ENCODE measurements at regions not wholly inside any gene's neighbourhood (a gene's known extent, or its start where the extent isn't known, plus 50 kb on each side); places are given as distances from the start of the nearest gene placed in this dataset.

DNA sequence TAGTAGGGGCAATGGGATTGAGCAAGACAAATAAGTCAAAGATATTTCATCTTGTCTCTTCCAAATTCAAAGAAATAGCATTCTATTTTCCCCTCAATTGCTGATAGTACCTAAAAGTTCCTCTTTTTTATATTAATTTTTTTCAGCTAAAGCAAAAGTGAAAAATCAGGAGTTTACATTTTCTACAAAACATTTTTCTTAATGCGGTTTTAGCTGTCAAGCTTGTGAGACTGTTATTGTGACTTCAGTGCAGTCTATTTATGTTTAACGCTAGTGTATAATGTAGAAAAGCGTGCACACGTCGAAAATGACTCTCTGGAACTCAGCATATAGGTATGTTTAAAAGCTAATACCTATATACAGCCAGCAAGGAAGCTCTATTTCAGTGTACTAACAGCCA is 119.8 kb downstream of the BTBD3 start:
- H3K27ac ChIP-seq (replicated peaks): no peak overlapping the region
- TF ChIP-seq, protein P1, sequence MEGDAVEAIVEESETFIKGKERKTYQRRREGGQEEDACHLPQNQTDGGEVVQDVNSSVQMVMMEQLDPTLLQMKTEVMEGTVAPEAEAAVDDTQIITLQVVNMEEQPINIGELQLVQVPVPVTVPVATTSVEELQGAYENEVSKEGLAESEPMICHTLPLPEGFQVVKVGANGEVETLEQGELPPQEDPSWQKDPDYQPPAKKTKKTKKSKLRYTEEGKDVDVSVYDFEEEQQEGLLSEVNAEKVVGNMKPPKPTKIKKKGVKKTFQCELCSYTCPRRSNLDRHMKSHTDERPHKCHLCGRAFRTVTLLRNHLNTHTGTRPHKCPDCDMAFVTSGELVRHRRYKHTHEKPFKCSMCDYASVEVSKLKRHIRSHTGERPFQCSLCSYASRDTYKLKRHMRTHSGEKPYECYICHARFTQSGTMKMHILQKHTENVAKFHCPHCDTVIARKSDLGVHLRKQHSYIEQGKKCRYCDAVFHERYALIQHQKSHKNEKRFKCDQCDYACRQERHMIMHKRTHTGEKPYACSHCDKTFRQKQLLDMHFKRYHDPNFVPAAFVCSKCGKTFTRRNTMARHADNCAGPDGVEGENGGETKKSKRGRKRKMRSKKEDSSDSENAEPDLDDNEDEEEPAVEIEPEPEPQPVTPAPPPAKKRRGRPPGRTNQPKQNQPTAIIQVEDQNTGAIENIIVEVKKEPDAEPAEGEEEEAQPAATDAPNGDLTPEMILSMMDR (IDR thresholded peaks at IDR 0.05; ENCODE audit: insufficient read depth, low read length): no peak
- TF ChIP-seq POLR2AphosphoS5 (IDR thresholded peaks at IDR 0.05; ENCODE audit: low read depth): no peak
- no peak for TF ChIP-seq GABPA (IDR thresholded peaks at IDR 0.05; ENCODE audit: low read depth)
- no peak for DNase-seq (ENCODE audit: low read depth in 1 of 2, low spot score in 1 of 2)
- H3K4me3 ChIP-seq (replicated peaks; ENCODE audit: insufficient read depth, low read length): no peak overlapping the region
- no peaks in the 10 kb centered on the region for H3K27me3 ChIP-seq (ENCODE audit: insufficient read depth, poor library complexity, severe bottlenecking)

DNA sequence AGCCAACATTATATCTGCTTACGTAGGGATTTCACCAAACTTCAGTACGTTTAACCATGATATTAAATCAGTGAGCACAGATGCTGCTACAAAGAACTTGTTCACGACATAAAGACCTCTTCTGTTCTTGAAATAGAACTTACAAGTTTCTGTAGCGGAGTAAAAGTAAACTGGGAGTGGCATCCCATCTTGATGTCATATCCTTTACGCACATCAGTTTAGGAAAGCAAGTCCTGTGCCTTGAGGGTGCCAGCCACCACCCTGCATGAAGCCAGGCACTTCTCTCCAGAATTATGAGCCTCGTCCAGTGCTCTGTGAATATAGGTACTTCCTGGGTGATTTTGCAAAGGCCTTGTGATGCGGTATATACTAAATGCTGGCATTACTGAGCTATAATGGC is 122.6 kb downstream of the BTBD3 start:
- TF ChIP-seq GABPA (IDR thresholded peaks at IDR 0.05; ENCODE audit: low read depth) (no peak), POLR2AphosphoS5 (IDR thresholded peaks at IDR 0.05; ENCODE audit: low read depth) (no peak), SPI1 (IDR thresholded peaks at IDR 0.05; ENCODE audit: borderline replicate concordance, low read depth) (no peak)
- TF ChIP-seq, protein P2, sequence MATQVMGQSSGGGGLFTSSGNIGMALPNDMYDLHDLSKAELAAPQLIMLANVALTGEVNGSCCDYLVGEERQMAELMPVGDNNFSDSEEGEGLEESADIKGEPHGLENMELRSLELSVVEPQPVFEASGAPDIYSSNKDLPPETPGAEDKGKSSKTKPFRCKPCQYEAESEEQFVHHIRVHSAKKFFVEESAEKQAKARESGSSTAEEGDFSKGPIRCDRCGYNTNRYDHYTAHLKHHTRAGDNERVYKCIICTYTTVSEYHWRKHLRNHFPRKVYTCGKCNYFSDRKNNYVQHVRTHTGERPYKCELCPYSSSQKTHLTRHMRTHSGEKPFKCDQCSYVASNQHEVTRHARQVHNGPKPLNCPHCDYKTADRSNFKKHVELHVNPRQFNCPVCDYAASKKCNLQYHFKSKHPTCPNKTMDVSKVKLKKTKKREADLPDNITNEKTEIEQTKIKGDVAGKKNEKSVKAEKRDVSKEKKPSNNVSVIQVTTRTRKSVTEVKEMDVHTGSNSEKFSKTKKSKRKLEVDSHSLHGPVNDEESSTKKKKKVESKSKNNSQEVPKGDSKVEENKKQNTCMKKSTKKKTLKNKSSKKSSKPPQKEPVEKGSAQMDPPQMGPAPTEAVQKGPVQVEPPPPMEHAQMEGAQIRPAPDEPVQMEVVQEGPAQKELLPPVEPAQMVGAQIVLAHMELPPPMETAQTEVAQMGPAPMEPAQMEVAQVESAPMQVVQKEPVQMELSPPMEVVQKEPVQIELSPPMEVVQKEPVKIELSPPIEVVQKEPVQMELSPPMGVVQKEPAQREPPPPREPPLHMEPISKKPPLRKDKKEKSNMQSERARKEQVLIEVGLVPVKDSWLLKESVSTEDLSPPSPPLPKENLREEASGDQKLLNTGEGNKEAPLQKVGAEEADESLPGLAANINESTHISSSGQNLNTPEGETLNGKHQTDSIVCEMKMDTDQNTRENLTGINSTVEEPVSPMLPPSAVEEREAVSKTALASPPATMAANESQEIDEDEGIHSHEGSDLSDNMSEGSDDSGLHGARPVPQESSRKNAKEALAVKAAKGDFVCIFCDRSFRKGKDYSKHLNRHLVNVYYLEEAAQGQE (IDR thresholded peaks at IDR 0.05; ENCODE audit: insufficient replicate concordance, low read depth): no peak
- TF ChIP-seq, protein P1 (IDR thresholded peaks at IDR 0.05; ENCODE audit: insufficient read depth, low read length): no peak
- H3K27ac ChIP-seq (replicated peaks): no peak overlapping the region
- H3K4me3 ChIP-seq (replicated peaks; ENCODE audit: insufficient read depth, low read length): no peak overlapping the region
- no peaks in the 10 kb centered on the region for H3K27me3 ChIP-seq (ENCODE audit: insufficient read depth, poor library complexity, severe bottlenecking)
- no peak for DNase-seq (ENCODE audit: low read depth in 1 of 2, low spot score in 1 of 2)

DNA sequence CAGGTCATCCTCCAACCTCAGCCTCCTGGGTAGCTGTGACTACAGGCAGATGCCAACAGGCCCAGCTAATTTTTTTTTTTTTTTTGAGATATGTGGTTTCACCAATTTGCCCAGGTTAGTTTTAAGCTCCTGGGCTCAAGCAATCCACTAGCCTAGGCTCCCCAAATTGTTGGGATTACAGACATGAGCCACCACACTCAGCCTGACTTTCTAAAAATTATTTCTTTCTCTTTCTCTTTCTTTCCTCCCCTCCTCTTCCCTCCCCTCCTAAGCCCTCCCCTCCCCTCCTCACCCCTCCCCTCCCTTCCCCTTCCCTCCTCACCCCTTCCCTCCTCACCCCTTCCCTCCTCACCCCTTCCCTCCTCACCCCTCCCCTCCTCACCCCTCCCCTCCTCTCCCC is 127.3 kb downstream of the BTBD3 start:
- Histone ChIP-seq H3K27ac (replicated peaks) (no peak overlapping the region), H3K4me3 (replicated peaks; ENCODE audit: insufficient read depth, low read length) (no peak overlapping the region), H3K27me3 (ENCODE audit: insufficient read depth, poor library complexity, severe bottlenecking) (no peaks in the 10 kb centered on the region)
- DNase-seq (ENCODE audit: low read depth in 1 of 2, low spot score in 1 of 2): no peak
- TF ChIP-seq, protein P2 (IDR thresholded peaks at IDR 0.05; ENCODE audit: insufficient replicate concordance, low read depth): no peak
- TF ChIP-seq POLR2AphosphoS5 (IDR thresholded peaks at IDR 0.05; ENCODE audit: low read depth) (no peak), SPI1 (IDR thresholded peaks at IDR 0.05; ENCODE audit: borderline replicate concordance, low read depth) (no peak), GABPA (IDR thresholded peaks at IDR 0.05; ENCODE audit: low read depth) (no peak)
- TF ChIP-seq, protein P1 (IDR thresholded peaks at IDR 0.05; ENCODE audit: insufficient read depth, low read length): no peak

DNA sequence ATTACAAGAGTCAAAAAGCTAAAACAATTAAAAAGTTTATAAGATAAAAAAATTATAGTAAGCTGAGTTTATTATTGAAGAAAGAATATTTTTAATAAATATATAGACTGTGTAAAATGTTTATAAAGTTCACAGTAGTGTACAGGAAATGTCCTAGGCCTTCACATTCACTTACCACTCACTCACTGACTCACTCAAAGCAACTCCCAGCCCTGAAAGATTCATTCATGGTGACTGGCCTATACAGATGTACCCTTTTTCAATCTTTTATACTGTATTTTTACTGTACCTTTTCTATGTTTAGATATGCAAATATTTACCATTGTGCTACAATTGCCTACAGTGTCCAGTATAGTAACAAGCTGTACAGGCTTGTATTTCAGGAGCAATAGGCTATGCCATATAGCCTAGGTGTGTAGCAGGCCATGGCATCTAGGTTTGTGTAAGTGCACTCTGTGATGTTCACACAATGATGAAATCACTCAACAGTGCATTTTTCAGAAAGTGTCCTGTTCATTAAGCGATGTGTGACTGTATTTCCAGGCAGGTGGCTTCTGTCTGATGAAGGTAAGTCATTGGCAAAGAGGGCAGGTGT is 130.2 kb downstream of the BTBD3 start:
- no peak for DNase-seq (ENCODE audit: low read depth in 1 of 2, low spot score in 1 of 2)
- Histone ChIP-seq H3K4me3 (replicated peaks; ENCODE audit: insufficient read depth, low read length) (no peak overlapping the region), H3K27me3 (ENCODE audit: insufficient read depth, poor library complexity, severe bottlenecking) (no peaks in the 10 kb centered on the region), H3K27ac (replicated peaks) (no peak overlapping the region)
- TF ChIP-seq GABPA (IDR thresholded peaks at IDR 0.05; ENCODE audit: low read depth): no peak
- no peak for TF ChIP-seq POLR2AphosphoS5 (IDR thresholded peaks at IDR 0.05; ENCODE audit: low read depth)
- TF ChIP-seq SPI1 (IDR thresholded peaks at IDR 0.05; ENCODE audit: borderline replicate concordance, low read depth): no peak
- TF ChIP-seq, protein P1 (IDR thresholded peaks at IDR 0.05; ENCODE audit: insufficient read depth, low read length): no peak
- TF ChIP-seq, protein P2 (IDR thresholded peaks at IDR 0.05; ENCODE audit: insufficient replicate concordance, low read depth): no peak

Data from HL-60 (cell line).